Natural killer cell treated with Interleukin-12 subunit alpha and Interleukin-12 subunit beta and Interleukin-15 and Interleukin-18, amount 100 ng/mL, for 72 hours (primary cell): ENCODE measurements at regions not wholly inside any gene's neighbourhood (a gene's known extent, or its start where the extent isn't known, plus 50 kb on each side); places are given as distances from the start of the nearest gene placed in this dataset.
A peak's percentile ranks its signal among the peaks of the same experiment; 100 is the strongest.

ENCODE experiments used
- ATAC-seq, 2 donors: fragments of 150-1000 bp; cut with Tn5 transposase in 1 of 2; sonication (Bioruptor Pico), chemical (Tn5 transposase) in 1 of 2; 2 replicates each; pipeline ENCODE4 v1.10.0; 2021
- DNase-seq: peaks from one replicate; pipeline ENCODE4 v3.0.0; 2022; ENCODE audit warnings: low spot score
- H3K27ac Mint-ChIP-seq, 2 donors: 1 replicate in 1 of 2; 2 replicates in 1 of 2; pipeline ENCODE4 v1.8.0; 2022; ENCODE audit warnings: mixed read lengths in 2 of 2, mild to moderate bottlenecking in 1 of 2, moderate library complexity in 1 of 2
- H3K27me3 Mint-ChIP-seq, 2 donors: 1 replicate in 1 of 2; 2 replicates in 1 of 2; pipeline ENCODE4 v1.8.0; 2022; ENCODE audit warnings: mixed read lengths in 2 of 2
- H3K36me3 Mint-ChIP-seq: one replicate; pipeline ENCODE4 v1.8.0; 2022; ENCODE audit warnings: mixed read lengths
- H3K4me1 Mint-ChIP-seq, 2 donors: 1 replicate in 1 of 2; 2 replicates in 1 of 2; pipeline ENCODE4 v1.8.0; 2022; ENCODE audit warnings: low read depth in 2 of 2, mixed read lengths in 2 of 2, mild to moderate bottlenecking in 1 of 2
- H3K4me3 Mint-ChIP-seq: one replicate; pipeline ENCODE4 v1.8.0; 2022; ENCODE audit warnings: mixed read lengths
- H3K9me3 Mint-ChIP-seq: 2 replicates; pipeline ENCODE4 v1.8.0; 2022; ENCODE audit warnings: mixed read lengths

DNA sequence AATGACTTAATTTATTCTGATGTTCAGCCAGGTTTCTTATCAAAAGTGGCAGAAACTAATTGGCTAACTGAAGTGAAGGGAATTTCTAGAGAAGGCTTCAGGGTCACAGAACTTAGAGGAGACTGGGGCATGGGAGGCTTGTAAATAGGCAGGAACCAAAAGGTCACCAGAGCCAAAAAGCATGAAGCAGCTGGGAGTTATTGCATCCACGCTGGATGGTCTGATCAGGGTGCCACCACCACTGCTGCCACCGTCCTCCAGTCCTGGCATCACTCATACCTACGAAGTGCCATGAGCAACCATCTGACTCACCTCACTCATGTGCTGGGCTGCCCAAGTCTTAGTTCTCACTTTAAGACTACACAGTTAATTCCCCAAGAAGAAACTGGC, 82.5 kb upstream of the DPH5 start:
- H3K27me3 Mint-ChIP-seq, result peaks cover 0 to 2% of the 10 kb centered on the region in 2 donors
- DNase-seq (no peak), ATAC-seq (no peak)
- H3K27ac Mint-ChIP-seq, result no peak overlapping the region
- no peak overlapping the region for H3K4me3 Mint-ChIP-seq
- peaks cover 23 to 31% of the 10 kb centered on the region in 2 donors for H3K4me1 Mint-ChIP-seq
- peaks cover 8% of the 10 kb centered on the region for H3K36me3 Mint-ChIP-seq
- peaks cover 5% of the 10 kb centered on the region for H3K9me3 Mint-ChIP-seq

DNA sequence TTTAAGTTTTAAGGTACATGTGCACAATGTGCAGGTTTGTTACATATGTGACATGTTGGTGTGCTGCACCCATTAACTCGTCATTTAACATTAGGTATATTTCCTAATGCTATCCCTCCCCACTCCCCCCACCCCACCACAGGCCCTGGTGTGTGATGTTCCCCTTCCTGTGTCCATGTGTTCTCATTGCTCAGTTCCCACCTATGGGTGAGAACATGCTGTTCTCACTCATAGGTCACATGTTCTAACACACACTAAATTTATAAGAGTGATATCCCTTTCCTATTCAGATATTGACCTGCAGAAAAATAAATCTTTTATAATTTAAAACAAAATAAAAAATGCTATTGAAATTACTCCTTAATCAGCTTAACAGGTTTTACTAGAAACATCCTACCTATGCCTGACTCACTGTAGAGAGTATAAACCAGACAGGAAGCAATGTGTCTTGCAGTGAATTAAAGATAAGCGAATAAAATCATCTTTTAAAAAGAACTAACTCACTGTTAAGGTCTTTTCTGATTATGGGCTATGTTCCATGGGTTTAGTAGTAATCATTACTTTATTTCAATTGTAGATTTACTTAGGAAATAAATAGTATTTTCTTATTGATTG, 82.0 kb upstream of the DPH5 start:
- peaks cover 8% of the 10 kb centered on the region for H3K36me3 Mint-ChIP-seq

DNA sequence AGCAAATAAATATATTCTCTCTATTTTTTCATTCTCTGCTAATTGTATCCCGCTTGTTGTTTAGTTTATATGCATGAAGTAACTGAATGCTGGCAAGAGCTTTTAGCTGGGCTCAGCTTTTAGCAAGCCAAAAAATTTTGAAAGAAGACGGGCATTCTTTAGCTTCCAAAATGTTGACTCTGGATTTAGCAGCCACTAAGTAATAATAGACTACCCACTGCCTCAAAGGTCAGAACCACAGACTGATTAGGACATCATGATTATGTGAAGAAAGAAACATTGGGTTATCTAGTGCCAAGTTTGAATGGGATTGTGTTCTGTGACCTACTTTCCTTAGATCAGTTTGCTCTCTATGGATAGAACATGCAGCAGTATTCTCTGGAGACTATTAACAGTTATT, 80.3 kb upstream of the DPH5 start:
- Mint-ChIP-seq H3K9me3 (no peaks in the 10 kb centered on the region), H3K4me1 (peaks cover 11 to 14% of the 10 kb centered on the region in 2 donors), H3K27me3 (peaks cover 0 to 2% of the 10 kb centered on the region in 2 donors), H3K4me3 (no peak overlapping the region), H3K27ac (no peak overlapping the region), H3K36me3 (no peaks in the 10 kb centered on the region)
- ATAC-seq (no peak), DNase-seq (no peak)

More for the DNA sequence above, 82.0 kb upstream of the DPH5 start:
- H3K4me1 Mint-ChIP-seq, result peaks cover 20 to 27% of the 10 kb centered on the region in 2 donors
- peaks cover 3% of the 10 kb centered on the region for H3K9me3 Mint-ChIP-seq
- DNase-seq (no peak), ATAC-seq (no peak)
- peaks cover 0 to 2% of the 10 kb centered on the region in 2 donors for H3K27me3 Mint-ChIP-seq
- no peak overlapping the region for H3K27ac Mint-ChIP-seq
- H3K4me3 Mint-ChIP-seq, result no peak overlapping the region

DNA sequence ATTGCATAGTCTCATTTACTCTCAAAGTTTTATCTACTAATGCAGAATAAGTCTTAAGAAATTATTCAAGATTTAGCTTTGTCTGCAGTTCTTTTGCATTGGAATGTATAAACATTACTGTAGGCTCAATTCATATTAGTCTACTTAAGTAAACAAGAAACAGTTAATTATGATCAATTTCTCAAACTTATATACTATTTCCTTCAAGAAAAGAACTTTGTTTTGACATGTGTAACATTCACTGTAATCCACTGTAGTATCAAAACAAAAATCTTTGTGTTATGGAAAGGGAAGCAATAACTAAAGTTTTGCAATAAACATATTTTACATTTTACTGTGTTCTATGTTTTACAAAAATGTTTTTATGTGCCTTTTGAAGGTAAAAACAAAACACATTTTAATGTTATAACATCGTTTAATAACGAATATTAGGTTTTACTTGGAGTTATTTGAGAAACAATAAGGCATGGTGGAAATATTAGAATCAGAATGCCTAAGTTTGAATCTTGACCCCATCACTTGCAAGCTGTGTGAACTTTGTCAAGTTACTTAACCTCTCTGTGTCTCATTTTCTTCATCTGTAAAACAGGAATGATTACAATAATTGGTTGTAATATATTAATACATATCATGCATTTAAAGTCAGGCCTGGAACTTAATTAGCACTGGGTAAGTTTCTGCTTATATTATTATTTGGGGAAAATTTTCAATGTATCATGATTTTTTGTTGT, 77.0 kb upstream of the DPH5 start:
- Mint-ChIP-seq H3K36me3 (no peaks in the 10 kb centered on the region), H3K27me3 (no peaks in the 10 kb centered on the region), H3K9me3 (no peaks in the 10 kb centered on the region), H3K4me1 (peaks cover 4% of the 10 kb centered on the region in 2 donors), H3K27ac (no peak overlapping the region), H3K4me3 (no peak overlapping the region)
- ATAC-seq, result no peak
- no peak for DNase-seq

DNA sequence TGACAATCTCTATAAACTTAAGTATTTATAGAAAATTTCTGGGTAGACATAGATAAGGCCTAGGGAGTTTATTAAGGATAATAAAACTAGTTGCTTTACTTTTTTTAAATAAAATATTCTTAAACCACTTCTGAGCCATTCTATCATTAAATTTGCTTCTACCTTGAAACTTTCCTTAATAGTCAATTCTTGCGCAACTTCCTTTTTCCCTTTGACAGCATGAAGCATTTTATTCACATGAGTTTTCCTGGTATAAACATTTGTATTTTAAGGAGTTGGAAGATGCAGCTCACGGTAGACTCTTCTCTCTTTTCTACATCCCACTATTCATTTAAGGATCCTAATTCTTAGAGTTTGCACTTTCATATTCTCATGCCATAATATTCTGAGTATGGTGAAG, 75.8 kb upstream of the DPH5 start:
- no peak for DNase-seq
- no peaks in the 10 kb centered on the region for H3K27me3 Mint-ChIP-seq
- H3K4me1 Mint-ChIP-seq, result peaks cover 4% of the 10 kb centered on the region in 2 donors
- H3K9me3 Mint-ChIP-seq, result no peaks in the 10 kb centered on the region
- H3K4me3 Mint-ChIP-seq, result no peak overlapping the region
- H3K27ac Mint-ChIP-seq, result no peak overlapping the region
- ATAC-seq, result no peak
- no peaks in the 10 kb centered on the region for H3K36me3 Mint-ChIP-seq

DNA sequence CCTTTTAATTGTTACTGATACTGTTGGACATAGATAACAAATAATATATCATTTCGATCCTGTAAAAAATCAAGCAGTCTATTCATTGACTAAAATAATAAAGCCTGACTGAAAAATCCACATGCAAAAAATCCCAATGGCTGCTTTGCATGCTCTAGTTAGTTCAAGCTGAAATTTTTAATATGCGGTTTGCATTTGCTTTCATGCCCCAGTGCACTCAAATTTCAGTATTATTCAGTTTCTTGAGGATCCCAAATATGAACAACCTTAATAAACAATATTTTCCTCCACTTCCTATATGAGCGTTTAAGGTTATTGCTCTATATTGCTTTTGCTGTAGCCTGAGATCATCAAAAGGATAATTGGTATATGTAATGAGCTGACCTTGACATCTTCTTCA, 75.1 kb upstream of the DPH5 start:
- H3K4me1 Mint-ChIP-seq, result peaks cover 4% of the 10 kb centered on the region in 2 donors
- H3K4me3 Mint-ChIP-seq, result no peak overlapping the region
- H3K27ac Mint-ChIP-seq, result no peak overlapping the region
- ATAC-seq (no peak), DNase-seq (no peak)
- no peaks in the 10 kb centered on the region for H3K36me3 Mint-ChIP-seq
- no peaks in the 10 kb centered on the region for H3K9me3 Mint-ChIP-seq
- H3K27me3 Mint-ChIP-seq, result no peaks in the 10 kb centered on the region

DNA sequence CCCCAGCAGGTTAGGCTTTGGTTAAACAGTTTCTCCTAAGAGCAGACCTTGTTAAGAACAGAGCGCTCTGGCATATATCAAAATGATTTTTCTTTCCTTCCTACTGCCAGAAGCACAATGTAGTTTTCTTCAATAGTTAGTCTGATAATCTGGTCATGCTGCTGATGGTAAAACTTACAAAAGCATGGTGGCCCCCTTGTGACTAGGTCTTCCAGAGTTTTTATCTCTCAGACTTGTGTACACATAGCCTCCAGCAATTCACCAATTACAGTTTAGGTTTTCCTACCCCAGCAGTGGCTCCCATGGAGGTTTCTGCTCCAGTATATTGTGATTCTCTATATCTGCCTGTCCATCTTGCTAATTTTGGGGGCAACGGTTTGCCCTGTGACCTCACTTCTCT, 73.3 kb upstream of the DPH5 start:
- ATAC-seq, result no peak
- Mint-ChIP-seq H3K4me1 (peaks cover 4% of the 10 kb centered on the region in 2 donors), H3K9me3 (no peaks in the 10 kb centered on the region)

DNA sequence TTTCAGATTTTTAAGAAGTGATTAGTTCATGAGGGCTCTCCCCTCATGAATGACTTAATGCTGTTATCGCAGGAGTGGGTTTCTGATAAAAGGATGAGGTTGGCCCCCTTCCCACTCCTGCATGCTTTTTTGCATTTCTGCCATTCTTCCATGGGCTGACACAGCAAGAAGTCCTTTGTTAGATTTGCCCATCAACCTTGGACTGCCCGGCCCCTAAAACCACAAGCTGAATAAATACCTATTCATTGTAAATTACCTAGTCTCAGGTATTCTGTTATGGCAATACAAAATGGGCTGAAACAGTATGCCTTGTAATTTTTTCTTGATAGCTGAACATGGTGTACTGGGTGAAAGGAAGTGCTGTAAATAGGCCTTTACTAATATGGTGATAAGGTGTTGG, 72.7 kb upstream of the DPH5 start:
- Mint-ChIP-seq H3K27me3 (no peaks in the 10 kb centered on the region), H3K9me3 (no peaks in the 10 kb centered on the region), H3K36me3 (no peaks in the 10 kb centered on the region), H3K4me1 (peaks cover 4% of the 10 kb centered on the region in 2 donors), H3K27ac (no peak overlapping the region), H3K4me3 (no peak overlapping the region)
- DNase-seq, result no peak
- ATAC-seq, result no peak

More for the DNA sequence above, 73.3 kb upstream of the DPH5 start:
- H3K36me3 Mint-ChIP-seq, result no peaks in the 10 kb centered on the region
- no peak overlapping the region for H3K27ac Mint-ChIP-seq
- no peak for DNase-seq
- no peak overlapping the region for H3K4me3 Mint-ChIP-seq
- no peaks in the 10 kb centered on the region for H3K27me3 Mint-ChIP-seq

DNA sequence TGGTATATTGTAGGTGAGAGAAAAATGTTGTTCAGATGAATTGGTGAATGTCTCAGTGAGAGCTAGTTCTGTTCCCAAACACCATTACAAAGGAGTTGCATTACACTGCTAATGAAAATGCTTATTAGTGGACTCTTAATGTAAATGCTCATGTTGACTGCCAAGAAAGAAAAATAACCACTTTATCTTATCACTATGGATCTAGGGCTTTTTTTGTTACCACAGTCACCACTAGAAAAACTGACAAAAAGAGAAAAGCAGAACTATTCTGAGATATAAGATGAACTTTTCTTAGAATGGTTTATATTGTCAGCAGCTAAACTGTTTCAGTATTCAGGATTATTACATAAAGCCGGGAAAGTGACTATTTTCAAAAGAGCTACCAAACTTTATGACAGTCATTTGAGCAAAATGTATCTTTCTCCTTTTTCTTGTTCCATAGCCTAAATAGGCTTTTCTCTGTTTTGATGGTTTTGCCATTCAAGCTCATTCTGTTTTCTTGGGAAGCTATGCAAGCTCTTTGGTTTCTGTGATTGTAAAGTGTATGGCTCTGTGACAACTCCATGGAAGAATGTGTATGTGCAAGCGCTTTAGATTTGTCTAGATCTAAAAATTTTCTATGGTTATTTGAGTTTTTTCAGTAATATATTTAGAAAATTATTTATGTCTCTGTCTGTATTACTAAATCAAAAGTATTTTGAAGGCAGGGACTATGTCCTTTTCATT, 64.2 kb upstream of the DPH5 start:
- peaks cover 7 to 15% of the 10 kb centered on the region in 2 donors for H3K4me1 Mint-ChIP-seq
- no peaks in the 10 kb centered on the region for H3K9me3 Mint-ChIP-seq
- no peak for ATAC-seq
- peak overlapping the region in 1 of 2 donors; percentile 8 for H3K27ac Mint-ChIP-seq
- no peak for DNase-seq
- no peak overlapping the region for H3K4me3 Mint-ChIP-seq
- H3K36me3 Mint-ChIP-seq, result peaks cover 3% of the 10 kb centered on the region
- no peaks in the 10 kb centered on the region for H3K27me3 Mint-ChIP-seq

DNA sequence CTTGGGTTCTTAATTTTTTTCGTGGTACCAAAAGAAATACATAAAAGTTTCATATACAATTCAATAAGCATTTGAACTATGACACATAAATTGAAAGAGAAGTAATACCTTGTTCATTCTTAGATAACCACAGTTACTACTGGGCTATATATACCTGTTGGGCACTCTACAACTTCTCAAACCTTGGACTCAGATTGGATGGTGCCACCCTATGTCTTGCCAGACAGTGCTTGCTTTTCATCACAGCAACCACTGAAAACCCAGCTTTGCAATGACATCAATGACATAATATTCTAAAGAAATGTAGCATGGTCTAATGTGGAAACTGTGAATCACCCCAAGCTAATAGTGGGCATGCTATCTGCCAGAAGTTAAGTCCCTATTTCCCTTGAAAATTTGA, 62.8 kb upstream of the DPH5 start:
- Mint-ChIP-seq H3K27me3 (no peaks in the 10 kb centered on the region), H3K27ac (no peak overlapping the region), H3K9me3 (no peaks in the 10 kb centered on the region), H3K36me3 (peaks cover 8% of the 10 kb centered on the region), H3K4me1 (peaks cover 13 to 22% of the 10 kb centered on the region in 2 donors), H3K4me3 (no peak overlapping the region)
- DNase-seq (no peak), ATAC-seq (no peak)

DNA sequence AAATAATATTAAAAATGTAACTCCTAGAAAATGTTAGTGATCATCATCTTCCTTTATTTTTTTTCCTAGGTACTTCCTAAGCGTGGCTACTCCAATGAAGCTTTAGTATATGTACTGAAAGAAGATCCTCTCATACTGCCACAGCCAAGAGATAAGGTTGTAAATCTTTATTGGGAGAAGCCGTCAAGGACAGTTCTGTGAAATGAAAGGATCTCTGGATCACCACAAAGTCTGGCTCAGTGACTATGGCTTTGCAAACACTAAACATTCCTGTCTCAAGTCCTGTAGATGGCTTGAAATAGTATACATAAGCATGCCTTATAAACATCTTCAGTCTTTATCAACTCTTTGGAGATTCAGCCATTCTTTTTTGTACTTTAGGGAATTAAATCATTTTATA, 61.2 kb upstream of the DPH5 start:
- no peak for ATAC-seq
- H3K27me3 Mint-ChIP-seq, result no peaks in the 10 kb centered on the region
- DNase-seq, result no peak
- H3K9me3 Mint-ChIP-seq, result no peaks in the 10 kb centered on the region
- H3K36me3 Mint-ChIP-seq, result peaks cover 8% of the 10 kb centered on the region
- peaks cover 23 to 32% of the 10 kb centered on the region in 2 donors for H3K4me1 Mint-ChIP-seq
- no peak overlapping the region for H3K27ac Mint-ChIP-seq
- H3K4me3 Mint-ChIP-seq, result no peak overlapping the region

DNA sequence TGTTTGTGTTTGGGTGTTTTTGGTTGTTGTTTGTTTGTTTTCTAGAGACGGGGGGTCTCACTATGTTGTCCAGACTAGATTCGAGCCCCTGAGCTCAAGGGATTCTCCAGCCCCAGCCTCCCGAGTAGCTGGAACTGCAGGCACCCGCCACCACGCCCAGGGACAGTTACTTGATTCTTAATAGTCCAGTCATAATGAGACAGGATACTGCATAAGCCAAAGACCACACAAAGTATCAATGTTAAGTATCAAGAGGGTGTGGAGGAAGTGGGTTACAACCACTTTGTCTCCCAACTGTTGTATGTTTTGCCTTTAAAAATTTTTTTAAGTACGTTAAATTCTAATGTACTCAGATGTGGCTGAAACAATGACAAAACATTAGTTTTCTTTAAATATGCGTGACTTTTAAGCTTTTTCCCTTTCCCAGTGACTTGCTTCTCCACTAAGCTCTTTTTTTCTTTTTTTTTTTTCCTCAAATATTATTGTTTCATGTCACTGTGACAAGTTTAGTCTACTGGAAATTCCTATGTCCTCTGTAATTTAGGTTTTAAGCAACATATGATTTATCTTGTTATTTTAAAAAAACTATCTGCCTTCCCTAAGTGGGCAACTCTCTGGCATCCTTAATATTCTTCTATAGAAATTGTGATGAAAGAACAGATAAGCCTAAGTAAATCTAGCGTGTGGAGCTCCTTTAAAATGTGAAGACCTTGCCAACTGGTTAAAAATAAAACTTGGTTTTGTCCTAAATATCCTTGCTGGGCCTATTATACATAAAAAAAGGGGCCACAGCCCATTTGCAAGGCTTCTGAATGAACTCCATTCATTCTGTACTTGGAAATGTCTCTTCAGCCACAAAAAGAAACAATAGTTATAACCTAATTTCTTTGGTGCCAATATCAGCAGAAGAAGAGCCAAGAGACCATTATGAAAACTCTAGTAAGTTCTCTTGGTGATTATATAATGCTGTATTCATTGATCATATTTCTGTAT, 56.2 kb upstream of the DPH5 start:
- Mint-ChIP-seq H3K27ac (peak overlapping the region; percentile 75 to 76), H3K4me3 (peak overlapping the region; percentile 80), H3K4me1 (peaks cover 30 to 45% of the 10 kb centered on the region in 2 donors), H3K27me3 (no peaks in the 10 kb centered on the region), H3K9me3 (peaks cover 2% of the 10 kb centered on the region), H3K36me3 (peaks cover 19% of the 10 kb centered on the region)
- DNase-seq, result peak; percentile 74
- peak; percentile 98 to 100 for ATAC-seq

DNA sequence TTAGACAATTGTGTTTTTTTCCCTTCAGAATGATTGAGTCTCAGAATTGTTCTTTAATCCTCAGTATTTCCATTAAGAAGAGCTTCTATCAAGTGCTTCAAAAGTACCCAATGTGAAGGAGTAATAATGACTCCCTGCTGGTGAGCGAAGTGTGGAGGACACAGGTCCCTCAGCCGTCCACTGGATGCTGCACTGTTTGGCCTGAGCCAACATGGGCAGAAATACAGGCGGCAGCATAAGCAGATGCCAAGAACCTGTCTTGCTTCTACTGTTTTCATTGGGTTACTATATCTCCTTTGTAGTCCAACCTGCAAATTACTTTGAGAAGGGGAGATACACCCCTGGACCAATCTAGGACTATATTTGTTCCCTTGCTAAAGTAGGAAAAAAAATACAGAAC, 55.3 kb upstream of the DPH5 start:
- Mint-ChIP-seq H3K36me3 (peaks cover 19% of the 10 kb centered on the region), H3K27ac (peak overlapping the region; percentile 75 to 76), H3K27me3 (no peaks in the 10 kb centered on the region), H3K4me1 (peaks cover 30 to 45% of the 10 kb centered on the region in 2 donors), H3K4me3 (peak overlapping the region; percentile 80), H3K9me3 (peaks cover 2% of the 10 kb centered on the region)
- ATAC-seq, result no peak
- DNase-seq, result no peak
